RWPE2 (cell line): ENCODE measurements at regions not wholly inside any gene's neighbourhood (a gene's known extent, or its start where the extent isn't known, plus 50 kb on each side); places are given as distances from the start of the nearest gene placed in this dataset.

Experiments used
- ATAC-seq: fragments of 200-7000 bp; cut with Tn5 transposase; 3 replicates; pipeline ENCODE4 v1.9.1; 2021; ENCODE audit warnings: low read depth
- DNase-seq: peaks from one replicate; pipeline ENCODE4 v3.0.0-alpha.2; 2020; ENCODE audit warnings: low spot score
- H3K27ac ChIP-seq: fragments of 450-650 bp; 2 replicates; pipeline ENCODE4 v1.5.1; 2017; ENCODE audit warnings: mild to moderate bottlenecking; ENCODE audit not compliant: poor library complexity, severe bottlenecking
- H3K27me3 ChIP-seq: fragments of 250-450 bp; sonication (Bioruptor Pico); 2 replicates; pipeline ENCODE4 v1.5.1; 2021; ENCODE audit warnings: mild to moderate bottlenecking, moderate library complexity; ENCODE audit not compliant: insufficient read depth, poor library complexity, severe bottlenecking
- H3K36me3 ChIP-seq: fragments of 250-450 bp; sonication (Bioruptor Pico); 2 replicates; pipeline ENCODE4 v1.5.1; 2020; ENCODE audit warnings: low read depth, mild to moderate bottlenecking, moderate library complexity
- H3K4me1 ChIP-seq: fragments of 250-450 bp; sonication (Bioruptor Pico); 2 replicates; pipeline ENCODE4 v1.5.1; 2021; ENCODE audit warnings: mild to moderate bottlenecking, moderate library complexity; ENCODE audit not compliant: insufficient read depth, poor library complexity, severe bottlenecking
- H3K4me3 ChIP-seq: fragments of 250-450 bp; sonication (Bioruptor Pico); 2 replicates; pipeline ENCODE4 v1.5.1; 2021; ENCODE audit warnings: mild to moderate bottlenecking, moderate library complexity; ENCODE audit not compliant: severe bottlenecking
- H3K9me3 ChIP-seq: fragments of 250-450 bp; sonication (Bioruptor Pico); 2 replicates; pipeline ENCODE4 v1.5.1; 2021; ENCODE audit warnings: mild to moderate bottlenecking, moderate library complexity; ENCODE audit not compliant: severe bottlenecking
- TF ChIP-seq, protein P1 (sequence below): fragments of 450-650 bp; IDR thresholded peaks from one replicate; pipeline ENCODE4 v1.5.1; 2017; ENCODE audit warnings: mild to moderate bottlenecking, moderate library complexity; ENCODE audit not compliant: poor library complexity, severe bottlenecking

DNA sequence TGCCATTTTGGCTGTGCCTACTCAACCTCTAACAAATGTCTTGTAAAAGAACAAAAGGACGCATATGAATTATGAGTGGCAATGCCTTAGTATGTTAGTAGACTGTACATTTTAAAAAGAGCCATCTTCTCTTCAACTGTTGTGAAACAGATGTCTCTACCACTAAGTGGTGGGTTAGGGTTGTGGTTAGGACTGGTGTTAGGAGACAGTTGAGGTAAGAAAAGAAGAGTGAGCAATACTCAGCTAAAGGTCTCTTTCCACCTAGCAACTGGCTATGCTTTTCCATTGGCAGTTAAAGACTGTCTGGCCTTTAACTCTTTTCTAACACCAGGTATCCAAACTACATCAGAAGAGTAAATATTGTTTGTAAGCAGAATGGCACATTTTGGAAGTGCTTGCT, 221.7 kb upstream of the TBC1D5 start:
- no peaks in the 10 kb centered on the region for H3K4me1 ChIP-seq
- H3K9me3 ChIP-seq = no peaks in the 10 kb centered on the region
- H3K36me3 ChIP-seq = no peaks in the 10 kb centered on the region
- H3K27ac ChIP-seq = no peak overlapping the region
- DNase-seq (no peak), ATAC-seq (no peak)
- H3K27me3 ChIP-seq = no peaks in the 10 kb centered on the region
- TF ChIP-seq, protein P1, sequence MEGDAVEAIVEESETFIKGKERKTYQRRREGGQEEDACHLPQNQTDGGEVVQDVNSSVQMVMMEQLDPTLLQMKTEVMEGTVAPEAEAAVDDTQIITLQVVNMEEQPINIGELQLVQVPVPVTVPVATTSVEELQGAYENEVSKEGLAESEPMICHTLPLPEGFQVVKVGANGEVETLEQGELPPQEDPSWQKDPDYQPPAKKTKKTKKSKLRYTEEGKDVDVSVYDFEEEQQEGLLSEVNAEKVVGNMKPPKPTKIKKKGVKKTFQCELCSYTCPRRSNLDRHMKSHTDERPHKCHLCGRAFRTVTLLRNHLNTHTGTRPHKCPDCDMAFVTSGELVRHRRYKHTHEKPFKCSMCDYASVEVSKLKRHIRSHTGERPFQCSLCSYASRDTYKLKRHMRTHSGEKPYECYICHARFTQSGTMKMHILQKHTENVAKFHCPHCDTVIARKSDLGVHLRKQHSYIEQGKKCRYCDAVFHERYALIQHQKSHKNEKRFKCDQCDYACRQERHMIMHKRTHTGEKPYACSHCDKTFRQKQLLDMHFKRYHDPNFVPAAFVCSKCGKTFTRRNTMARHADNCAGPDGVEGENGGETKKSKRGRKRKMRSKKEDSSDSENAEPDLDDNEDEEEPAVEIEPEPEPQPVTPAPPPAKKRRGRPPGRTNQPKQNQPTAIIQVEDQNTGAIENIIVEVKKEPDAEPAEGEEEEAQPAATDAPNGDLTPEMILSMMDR = no peak
- no peak overlapping the region for H3K4me3 ChIP-seq

GRCh38 chr3:17955411-17955810, 213.0 kb upstream of the TBC1D5 start:
- Histone ChIP-seq H3K27me3 (no peaks in the 10 kb centered on the region), H3K27ac (no peak overlapping the region), H3K36me3 (no peaks in the 10 kb centered on the region), H3K9me3 (no peaks in the 10 kb centered on the region), H3K4me3 (no peak overlapping the region), H3K4me1 (no peaks in the 10 kb centered on the region)
- ATAC-seq = no peak
- TF ChIP-seq, protein P1 = no peak
- no peak for DNase-seq

GRCh38 chr3:17954801-17955200, 212.4 kb upstream of the TBC1D5 start:
- DNase-seq = no peak
- Histone ChIP-seq H3K27ac (no peak overlapping the region), H3K9me3 (no peaks in the 10 kb centered on the region)

DNA sequence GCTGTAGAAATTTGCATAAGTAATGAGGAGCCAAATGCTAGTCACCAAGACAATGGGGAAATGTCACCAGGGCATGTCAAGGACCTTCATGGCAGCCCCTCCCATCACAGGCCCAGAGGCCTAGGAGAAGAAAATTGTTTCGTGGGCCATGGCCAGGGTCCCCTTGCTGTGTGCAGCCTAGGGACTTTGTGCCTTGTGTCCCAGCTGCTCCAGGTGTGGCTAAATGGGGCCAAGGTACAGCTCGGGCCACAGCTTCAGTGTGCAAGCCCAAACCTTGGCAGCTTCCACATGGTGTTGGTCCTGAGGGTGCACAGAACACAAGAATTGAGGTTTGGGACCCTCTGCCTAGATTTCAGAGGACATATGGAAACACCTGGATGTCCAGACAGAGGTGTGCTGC, 208.8 kb upstream of the TBC1D5 start:
- DNase-seq (no peak), ATAC-seq (no peak)
- Histone ChIP-seq H3K27me3 (no peaks in the 10 kb centered on the region), H3K9me3 (no peaks in the 10 kb centered on the region), H3K36me3 (no peaks in the 10 kb centered on the region), H3K27ac (no peak overlapping the region), H3K4me3 (no peak overlapping the region), H3K4me1 (no peaks in the 10 kb centered on the region)
- TF ChIP-seq, protein P1 = no peak

More at GRCh38 chr3:17954801-17955200, 212.4 kb upstream of the TBC1D5 start:
- H3K4me3 ChIP-seq = no peak overlapping the region
- TF ChIP-seq, protein P1 = no peak
- H3K4me1 ChIP-seq = no peaks in the 10 kb centered on the region
- H3K27me3 ChIP-seq = no peaks in the 10 kb centered on the region
- H3K36me3 ChIP-seq = no peaks in the 10 kb centered on the region
- no peak; the same call in 2 of the 3 replicates for ATAC-seq

- H3K27ac ChIP-seq = no peak overlapping the region
- H3K4me1 ChIP-seq = no peaks in the 10 kb centered on the region
- H3K27me3 ChIP-seq = no peaks in the 10 kb centered on the region
- ATAC-seq (no peak), DNase-seq (no peak)
- TF ChIP-seq, protein P1 = no peak
- H3K4me3 ChIP-seq = no peak overlapping the region
- no peaks in the 10 kb centered on the region for H3K36me3 ChIP-seq
- H3K9me3 ChIP-seq = no peaks in the 10 kb centered on the region
These were observed 206.7 kb upstream of the TBC1D5 start for GRCh38 chr3:17949101-17949500.
